ENCODE measurements at regions not wholly inside any gene's neighbourhood (a gene's known extent, or its start where the extent isn't known, plus 50 kb on each side); places are given as distances from the start of the nearest gene placed in this dataset.

DNA sequence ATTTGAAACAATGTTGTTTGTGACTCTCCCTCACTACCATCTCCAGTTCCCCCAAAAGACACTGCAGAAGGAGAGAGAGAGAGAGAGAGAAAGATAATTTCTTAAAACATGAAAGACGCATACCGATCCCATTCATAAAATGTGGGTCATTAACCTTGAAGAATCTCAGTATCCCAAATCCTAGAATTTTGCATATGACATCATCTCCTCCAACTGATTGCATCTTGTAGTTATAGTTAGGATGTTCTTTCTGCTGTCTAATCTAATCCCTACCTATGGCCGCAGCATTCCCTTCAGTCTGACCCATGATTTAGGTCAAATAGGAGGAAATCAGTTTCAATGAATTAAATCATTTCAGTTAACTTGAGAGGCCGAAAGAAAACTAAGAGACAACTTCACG lies 142.4 kb upstream of the ETS2 start:
- H4K20me1 ChIP-seq (ENCODE audit: insufficient read depth), result no peaks in the 10 kb centered on the region
- no peak for DNase-seq
- no peaks in the 10 kb centered on the region for H3K9me3 ChIP-seq (ENCODE audit: insufficient read depth, low read depth)
- ChIA-PET CTCF (no interaction called here), POLR2A (ENCODE audit: unreplicated experiment) (no interaction called here)
- intact Hi-C loops (cut with micrococcal nuclease; ENCODE audit: unreplicated experiment), result no loop called here
- H3F3A ChIP-seq (ENCODE audit: insufficient read depth, low read depth), result no peaks in the 10 kb centered on the region
- no peak for TF ChIP-seq CTCF (conservative IDR thresholded peaks at IDR 0.05)
- no peak overlapping the region for H3K4me3 ChIP-seq
- no peaks in the 10 kb centered on the region for H3K4me1 ChIP-seq (replicated peaks; ENCODE audit: insufficient read depth)
- no peaks in the 10 kb centered on the region for H3K79me2 ChIP-seq (ENCODE audit: low read depth)
- peaks cover 62% of the 10 kb centered on the region for H3K27me3 ChIP-seq (ENCODE audit: insufficient read depth, low read depth)
- no TSS peak for BruUV-seq (replicated peaks)
- no peak overlapping the region for H3K4me2 ChIP-seq
- no peak overlapping the region for H2AFZ ChIP-seq
- H3K27ac ChIP-seq, result no peak overlapping the region
- H3K36me3 ChIP-seq (ENCODE audit: low read depth), result no peaks in the 10 kb centered on the region
- no peaks in the 10 kb centered on the region for H3K9me2 ChIP-seq (ENCODE audit: insufficient read depth)

DNA sequence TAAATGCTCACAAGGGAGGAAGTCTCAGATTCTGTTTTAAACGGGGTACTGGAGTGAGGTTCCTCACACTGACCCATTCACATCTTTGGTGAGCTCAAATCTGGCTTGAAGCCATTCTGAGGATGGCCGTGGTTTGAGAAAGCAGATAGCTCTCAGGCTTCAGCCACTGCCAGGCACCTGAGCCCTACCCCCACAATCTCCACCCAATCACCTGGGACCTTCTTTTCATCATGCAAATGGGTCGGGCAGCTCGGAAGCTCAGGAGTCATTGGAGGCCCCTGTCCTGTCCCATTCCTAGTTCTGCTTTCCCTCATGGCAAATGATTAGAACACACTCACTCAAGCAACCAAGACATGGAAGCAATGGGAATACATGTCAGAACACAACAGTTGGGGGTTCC lies 141.4 kb upstream of the ETS2 start:
- Histone ChIP-seq H3K36me3 (ENCODE audit: low read depth) (no peaks in the 10 kb centered on the region), H3K4me3 (no peak overlapping the region), H3K4me2 (no peak overlapping the region), H3K27me3 (ENCODE audit: insufficient read depth, low read depth) (peaks cover 66% of the 10 kb centered on the region), H3K9me3 (ENCODE audit: insufficient read depth, low read depth) (no peaks in the 10 kb centered on the region), H4K20me1 (ENCODE audit: insufficient read depth) (no peaks in the 10 kb centered on the region), H3K9me2 (ENCODE audit: insufficient read depth) (no peaks in the 10 kb centered on the region), H3K4me1 (replicated peaks; ENCODE audit: insufficient read depth) (no peaks in the 10 kb centered on the region), H3K79me2 (ENCODE audit: low read depth) (no peaks in the 10 kb centered on the region), H3K27ac (no peak overlapping the region), H2AFZ (no peak overlapping the region), H3F3A (ENCODE audit: insufficient read depth, low read depth) (no peaks in the 10 kb centered on the region)
- DNase-seq, result no peak
- intact Hi-C loops (cut with micrococcal nuclease; ENCODE audit: unreplicated experiment), result no loop called here
- no TSS peak for BruUV-seq (replicated peaks)
- CTCF ChIA-PET, result no interaction called here
- TF ChIP-seq CTCF (conservative IDR thresholded peaks at IDR 0.05), result no peak
- no peak for TF ChIP-seq EZH2 (IDR thresholded peaks at IDR 0.05; ENCODE audit: low read depth)
- POLR2A ChIA-PET (ENCODE audit: unreplicated experiment), result no interaction called here

GRCh38 chr21:38664841-38665240 lies 140.9 kb upstream of the ETS2 start:
- Histone ChIP-seq H3K4me3 (no peak overlapping the region), H3K27ac (no peak overlapping the region), H3K79me2 (ENCODE audit: low read depth) (no peaks in the 10 kb centered on the region), H3K4me2 (no peak overlapping the region), H3K4me1 (replicated peaks; ENCODE audit: insufficient read depth) (no peaks in the 10 kb centered on the region), H3K9me3 (ENCODE audit: insufficient read depth, low read depth) (no peaks in the 10 kb centered on the region), H3K36me3 (ENCODE audit: low read depth) (no peaks in the 10 kb centered on the region), H4K20me1 (ENCODE audit: insufficient read depth) (no peaks in the 10 kb centered on the region), H2AFZ (no peak overlapping the region), H3F3A (ENCODE audit: insufficient read depth, low read depth) (no peaks in the 10 kb centered on the region), H3K9me2 (ENCODE audit: insufficient read depth) (no peaks in the 10 kb centered on the region), H3K27me3 (ENCODE audit: insufficient read depth, low read depth) (peaks cover 62% of the 10 kb centered on the region)
- intact Hi-C loops (cut with micrococcal nuclease; ENCODE audit: unreplicated experiment), result no loop called here
- ChIA-PET POLR2A (ENCODE audit: unreplicated experiment) (no interaction called here), CTCF (no interaction called here)
- DNase-seq, result no peak
- TF ChIP-seq CTCF (conservative IDR thresholded peaks at IDR 0.05), result no peak
- no peak for TF ChIP-seq EZH2 (IDR thresholded peaks at IDR 0.05; ENCODE audit: low read depth)
- BruUV-seq (replicated peaks), result no TSS peak
